ENCODE measurements at regions not wholly inside any gene's neighbourhood (a gene's known extent, or its start where the extent isn't known, plus 50 kb on each side); places are given as distances from the start of the nearest gene placed in this dataset.

- 62 to 70% methylated on average over 3 of the region's 3 CpGs for WGBS, 2 donors (ENCODE audit: low coverage in 1 of 2)
- TF ChIP-seq POLR2A (IDR thresholded peaks at IDR 0.05) = no peak
- no peak for TF ChIP-seq EP300 (IDR thresholded peaks at IDR 0.05; ENCODE audit: low read depth)
- TF ChIP-seq POLR2AphosphoS5 (IDR thresholded peaks at IDR 0.05) = no peak
- TF ChIP-seq CTCF (IDR thresholded peaks at IDR 0.05) = no peak
- in situ Hi-C loops (cut with MboI; ENCODE audit: low pct_ligation_motif_present in 1 of 4, low pct_unique_long_range_greater_than_20kb in 1 of 4, low sequenced_read_pairs in 3 of 4) = no loop called here
Observed at GRCh38 chr3:76178412-76178811, 393.1 kb upstream of the ZNF717 start.

GRCh38 chr3:76181213-76181612, 395.9 kb upstream of the ZNF717 start:
- no peak for DNase-seq
- no peak overlapping the region for H3K27ac ChIP-seq
- in situ Hi-C loops (cut with MboI; ENCODE audit: low pct_ligation_motif_present in 1 of 4, low pct_unique_long_range_greater_than_20kb in 1 of 4, low sequenced_read_pairs in 3 of 4) (no loop called here), intact Hi-C loops (cut with DNase I; ENCODE audit: low total_unique reads) (no loop called here)
- WGBS, 2 donors (ENCODE audit: low coverage in 1 of 2) = 66 to 78% methylated on average over 2 of the region's 2 CpGs
- H3K27me3 ChIP-seq = no peaks in the 10 kb centered on the region
- H3K4me1 ChIP-seq = no peaks in the 10 kb centered on the region
- no peak overlapping the region for H3K4me3 ChIP-seq
- no peak for TF ChIP-seq CTCF (IDR thresholded peaks at IDR 0.05)
- TF ChIP-seq POLR2AphosphoS5 (IDR thresholded peaks at IDR 0.05) = no peak
- H3K9me3 ChIP-seq = no peaks in the 10 kb centered on the region
- no peaks in the 10 kb centered on the region for H3K36me3 ChIP-seq

More at GRCh38 chr3:76178412-76178811, 393.1 kb upstream of the ZNF717 start:
- Histone ChIP-seq H3K36me3 (no peaks in the 10 kb centered on the region), H3K4me3 (no peak overlapping the region), H3K27me3 (no peaks in the 10 kb centered on the region), H3K4me1 (no peaks in the 10 kb centered on the region), H3K27ac (no peak overlapping the region), H3K9me3 (no peaks in the 10 kb centered on the region)
- intact Hi-C loops (cut with DNase I; ENCODE audit: low total_unique reads) = no loop called here
- DNase-seq = no peak

GRCh38 chr3:76198086-76198485, 412.7 kb upstream of the ZNF717 start:
- H3K27me3 ChIP-seq = no peaks in the 10 kb centered on the region
- intact Hi-C loops (cut with DNase I; ENCODE audit: low total_unique reads) = no loop called here
- 80% methylated on average over 1 of the region's 1 CpG; no CpG with 5 or more reads in 1 of the 2 donors for WGBS, 2 donors (ENCODE audit: low coverage in 1 of 2)
- no peak overlapping the region for H3K27ac ChIP-seq
- no peaks in the 10 kb centered on the region for H3K9me3 ChIP-seq
- DNase-seq = no peak
- in situ Hi-C loops (cut with MboI; ENCODE audit: low pct_ligation_motif_present in 1 of 4, low pct_unique_long_range_greater_than_20kb in 1 of 4, low sequenced_read_pairs in 3 of 4) = no loop called here
- no peaks in the 10 kb centered on the region for H3K4me1 ChIP-seq
- no peaks in the 10 kb centered on the region for H3K36me3 ChIP-seq
- no peak overlapping the region for H3K4me3 ChIP-seq
- TF ChIP-seq POLR2A (IDR thresholded peaks at IDR 0.05) (no peak), CTCF (IDR thresholded peaks at IDR 0.05) (no peak), POLR2AphosphoS5 (IDR thresholded peaks at IDR 0.05) (no peak), EP300 (IDR thresholded peaks at IDR 0.05; ENCODE audit: low read depth) (no peak)

GRCh38 chr3:76199382-76199781, 414.0 kb upstream of the ZNF717 start:
- 55 to 60% methylated on average over 3 to 5 of the region's 5 CpGs for WGBS, 2 donors (ENCODE audit: low coverage in 1 of 2)
- H3K9me3 ChIP-seq = no peaks in the 10 kb centered on the region

More at GRCh38 chr3:76199382-76199781, 414.0 kb upstream of the ZNF717 start:
- TF ChIP-seq CTCF (IDR thresholded peaks at IDR 0.05) (no peak), EP300 (IDR thresholded peaks at IDR 0.05; ENCODE audit: low read depth) (no peak), POLR2AphosphoS5 (IDR thresholded peaks at IDR 0.05) (no peak), POLR2A (IDR thresholded peaks at IDR 0.05) (no peak)
- Histone ChIP-seq H3K27ac (no peak overlapping the region), H3K4me1 (no peaks in the 10 kb centered on the region), H3K4me3 (no peak overlapping the region), H3K36me3 (no peaks in the 10 kb centered on the region), H3K27me3 (no peaks in the 10 kb centered on the region)
- no peak for DNase-seq
- intact Hi-C loops (cut with DNase I; ENCODE audit: low total_unique reads) (no loop called here), in situ Hi-C loops (cut with MboI; ENCODE audit: low pct_ligation_motif_present in 1 of 4, low pct_unique_long_range_greater_than_20kb in 1 of 4, low sequenced_read_pairs in 3 of 4) (no loop called here)

All from transverse colon (tissue), 4 donors.